SH-SY5Y (cell line): ENCODE measurements at regions not wholly inside any gene's neighbourhood (a gene's known extent, or its start where the extent isn't known, plus 50 kb on each side); places are given as distances from the start of the nearest gene placed in this dataset.

Experiments used
- GATA2 ChIP-seq: IDR thresholded peaks from 2 replicates; pipeline ENCODE4 v1.6.1; 2011; ENCODE audit warnings: mild to moderate bottlenecking, low read depth, low read length
- GATA3 ChIP-seq: IDR thresholded peaks from 2 replicates; pipeline ENCODE4 v1.6.1; 2011; ENCODE audit warnings: low read depth, mild to moderate bottlenecking, low read length, moderate library complexity

DNA sequence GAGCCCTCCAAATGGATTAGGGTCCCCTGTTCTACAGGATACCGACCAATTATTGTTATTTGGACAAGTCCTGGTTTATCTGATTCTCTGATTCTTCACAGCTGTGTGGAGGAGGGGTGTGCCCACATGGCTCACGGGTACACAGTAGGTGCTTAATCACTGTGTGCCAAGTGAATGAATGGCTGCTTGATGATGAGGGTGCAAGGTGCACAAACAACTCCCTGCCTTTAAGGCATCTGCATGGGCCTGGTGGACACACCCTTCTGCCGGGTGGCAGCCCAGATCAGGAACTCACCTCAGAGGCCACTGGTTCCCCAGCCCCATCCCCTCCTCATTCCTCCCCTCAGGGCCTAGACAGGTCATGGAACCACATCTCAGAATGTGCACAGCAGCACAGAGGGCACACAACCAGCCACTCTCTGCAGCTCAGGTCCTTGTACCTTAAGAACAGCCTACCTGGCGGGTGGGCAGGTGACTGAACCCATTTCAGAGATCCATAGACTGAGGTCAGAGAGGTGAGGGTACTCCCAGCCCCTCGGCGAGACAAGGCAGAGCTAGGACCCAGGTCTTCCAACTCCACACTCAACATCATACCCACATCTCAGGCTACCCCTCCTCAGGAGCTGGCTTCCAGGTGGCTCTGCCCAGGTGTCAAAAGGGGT lies 50.3 kb downstream of the SHANK2 start:
- TF ChIP-seq GATA2 (no peak), GATA3 (no peak)

DNA sequence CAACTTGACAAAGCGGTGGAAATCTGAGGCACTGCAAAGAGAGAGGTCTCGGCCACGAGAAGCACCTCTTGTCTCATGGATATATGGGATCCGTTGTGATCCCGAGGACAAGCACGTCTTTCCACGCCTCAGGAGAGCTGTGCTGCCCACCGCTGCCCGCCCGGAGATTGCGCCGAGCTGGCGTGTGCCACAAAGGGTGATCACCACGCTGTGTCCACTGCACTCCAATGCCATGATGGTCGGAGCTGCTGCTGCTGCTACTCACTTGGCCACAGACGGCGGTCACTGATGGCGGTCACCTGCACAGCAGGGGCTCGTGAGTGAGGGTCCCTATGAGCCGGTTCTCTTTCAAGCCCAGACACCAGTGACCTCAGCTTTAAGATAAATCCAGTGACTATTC lies 51.1 kb downstream of the SHANK2 start:
- TF ChIP-seq GATA2: no peak
- TF ChIP-seq GATA3: no peak

DNA sequence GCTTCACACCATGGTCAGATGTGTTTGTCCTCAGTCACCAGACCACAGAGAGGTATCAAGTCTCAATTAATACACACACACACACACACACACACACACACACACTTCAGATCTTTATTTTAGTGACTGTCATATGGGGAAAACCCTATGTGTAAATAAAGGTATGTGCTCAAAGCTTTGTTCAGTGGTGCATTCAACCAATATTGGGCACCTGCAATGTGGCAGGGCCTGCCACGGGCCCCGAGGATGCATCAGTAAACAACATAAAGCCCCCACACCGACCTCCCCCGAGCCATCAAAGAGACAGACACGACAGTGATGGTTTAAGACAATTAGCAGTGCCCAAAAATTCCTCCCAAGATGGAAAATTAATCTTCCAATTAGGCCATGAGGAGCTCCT lies 51.6 kb downstream of the SHANK2 start:
- TF ChIP-seq GATA3 (no peak), GATA2 (no peak)

DNA sequence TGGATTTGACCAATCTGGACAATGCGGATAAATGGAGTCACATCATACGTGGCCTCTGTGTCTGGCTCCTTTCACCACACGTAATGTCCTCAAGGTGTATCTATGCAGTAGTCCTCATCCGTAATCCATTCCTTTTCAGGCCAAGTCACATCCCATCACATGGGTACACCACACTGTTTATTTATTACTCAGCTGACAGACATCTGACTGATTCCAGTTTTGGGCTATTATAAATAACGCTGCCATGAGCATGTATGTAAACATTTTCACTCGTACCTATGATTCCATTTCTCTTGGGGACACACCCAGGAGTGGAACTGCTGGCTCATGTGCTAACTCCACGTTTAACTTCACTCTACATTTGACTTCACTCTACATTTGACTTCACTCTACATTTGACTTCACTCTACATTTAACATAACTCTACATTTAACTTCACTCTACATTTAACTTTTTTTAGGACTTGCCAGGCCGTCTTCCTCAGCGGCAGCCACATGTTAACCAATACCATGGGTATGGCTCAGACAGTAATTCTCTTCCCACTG lies 52.1 kb downstream of the SHANK2 start:
- no peak for TF ChIP-seq GATA3
- TF ChIP-seq GATA2: no peak

DNA sequence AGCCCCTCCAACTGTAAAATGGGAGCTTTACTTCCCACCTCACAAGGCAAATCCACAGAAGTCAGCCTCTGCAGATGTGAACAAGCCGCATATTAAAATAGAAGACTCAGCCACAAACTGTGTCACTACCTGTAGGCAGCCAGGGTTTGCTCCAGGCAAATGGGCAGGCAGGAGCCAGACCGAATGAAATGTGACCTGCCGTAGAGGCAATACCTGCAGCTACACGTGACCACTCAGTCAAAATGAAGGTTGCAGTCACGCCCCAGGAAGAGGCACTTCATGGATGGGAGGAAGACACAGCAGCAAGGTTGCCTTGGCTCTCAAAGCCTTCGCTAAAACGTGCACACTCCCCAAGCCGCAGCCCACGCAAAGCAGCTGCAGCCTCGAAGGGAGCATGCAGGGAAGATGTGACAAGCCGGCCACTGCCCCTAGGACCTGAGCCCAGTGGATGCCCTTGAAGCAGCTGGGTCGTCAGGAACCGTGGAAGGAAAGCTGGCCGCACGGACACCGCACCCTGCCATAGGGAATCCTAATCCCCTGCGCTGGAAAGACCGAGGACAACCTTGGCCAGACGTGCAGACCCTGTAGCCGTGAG lies 53.1 kb downstream of the SHANK2 start:
- no peak for TF ChIP-seq GATA3
- no peak for TF ChIP-seq GATA2

DNA sequence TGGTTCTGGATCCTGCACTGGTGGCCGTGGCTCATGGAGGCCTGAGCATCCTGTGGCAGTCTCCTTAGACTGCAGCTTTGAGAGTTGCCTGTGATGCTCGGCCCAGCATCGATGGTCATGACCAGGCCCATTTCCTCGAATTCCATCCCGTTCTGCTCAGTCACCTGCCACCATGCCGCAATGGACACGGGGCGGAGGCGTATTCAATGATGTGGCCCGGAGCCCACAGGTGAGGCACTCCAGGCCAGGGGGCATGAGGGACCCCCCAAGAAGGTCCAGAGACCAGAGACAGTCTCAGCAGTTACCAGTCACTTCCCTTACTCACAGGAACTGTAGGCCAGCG lies 53.6 kb downstream of the SHANK2 start:
- TF ChIP-seq GATA2: no peak
- TF ChIP-seq GATA3: no peak

DNA sequence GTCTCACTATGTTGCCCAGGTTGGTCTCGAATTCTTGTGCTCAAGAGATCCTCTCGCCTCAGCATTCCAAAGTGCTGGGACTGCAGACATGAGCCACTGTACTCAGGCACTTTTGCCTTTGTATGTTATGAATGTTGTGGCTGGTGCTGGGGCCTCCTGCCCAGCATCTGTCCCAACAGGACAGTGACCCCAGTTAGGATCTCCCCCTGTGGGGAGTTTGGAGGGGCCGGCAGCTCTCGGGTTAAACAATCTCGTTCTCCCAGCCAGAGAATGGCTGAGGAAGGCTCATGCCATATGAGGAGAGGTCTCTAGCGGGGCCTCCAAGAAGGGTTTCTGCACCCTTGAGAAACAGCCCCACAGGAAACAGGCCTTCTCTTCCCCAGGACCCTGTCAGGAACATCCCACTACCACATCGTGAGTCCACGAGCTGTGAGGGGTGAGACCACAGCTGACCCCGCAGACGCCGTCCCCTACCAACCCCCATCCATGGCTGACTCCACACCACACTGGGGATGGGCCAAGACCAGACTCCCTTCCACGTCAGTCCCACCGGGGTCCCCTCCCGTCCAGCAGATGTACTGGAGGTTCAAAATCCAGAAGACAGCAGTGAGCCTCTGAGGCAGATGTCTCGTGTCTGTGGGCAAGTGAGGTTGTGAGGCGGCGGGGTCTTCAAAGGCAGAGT lies 54.1 kb downstream of the SHANK2 start:
- TF ChIP-seq GATA3 (no peak), GATA2 (no peak)

- TF ChIP-seq GATA2: no peak
- no peak for TF ChIP-seq GATA3
These were observed 55.3 kb downstream of the SHANK2 start for GRCh38 chr11:71197096-71197495.

DNA sequence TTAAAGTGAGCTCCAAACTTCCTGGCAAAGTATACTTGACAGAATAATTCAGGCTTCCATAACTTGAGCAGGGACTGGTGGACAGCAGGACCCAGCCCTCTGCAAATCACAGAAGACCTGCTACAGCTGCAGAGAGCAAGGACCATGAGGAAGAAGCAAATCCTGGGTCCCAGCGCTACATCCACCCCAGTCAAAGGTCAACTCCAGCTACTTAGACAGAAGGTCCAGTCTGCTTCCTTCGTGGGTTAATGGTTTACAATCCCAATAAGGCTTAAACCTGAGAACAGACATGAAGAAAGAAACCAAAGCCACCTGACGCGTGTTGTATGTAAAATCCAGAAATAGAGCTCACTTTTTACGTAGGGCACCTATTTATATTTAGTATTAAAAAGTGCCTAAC lies 57.7 kb downstream of the SHANK2 start:
- no peak for TF ChIP-seq GATA2
- no peak for TF ChIP-seq GATA3

DNA sequence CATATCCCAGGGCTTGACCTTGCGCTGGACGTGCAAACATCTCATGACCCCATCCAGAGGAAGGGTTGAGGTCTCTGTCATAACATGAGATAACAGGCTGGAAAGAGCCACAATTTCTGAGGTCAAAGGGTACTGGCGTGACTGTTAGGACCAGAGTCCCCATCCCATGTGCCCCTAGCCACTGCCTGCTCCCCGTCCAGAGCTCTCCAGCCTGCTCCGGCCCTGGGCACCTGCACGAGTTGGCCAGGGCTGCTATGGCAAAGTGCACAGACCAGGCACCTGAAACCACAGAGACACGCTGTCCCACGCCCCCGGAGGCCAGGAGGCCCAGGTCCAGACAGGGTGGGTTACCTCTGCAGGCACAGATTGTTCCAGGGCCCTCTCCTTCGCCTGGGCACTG lies 58.9 kb downstream of the SHANK2 start:
- TF ChIP-seq GATA3: no peak

DNA sequence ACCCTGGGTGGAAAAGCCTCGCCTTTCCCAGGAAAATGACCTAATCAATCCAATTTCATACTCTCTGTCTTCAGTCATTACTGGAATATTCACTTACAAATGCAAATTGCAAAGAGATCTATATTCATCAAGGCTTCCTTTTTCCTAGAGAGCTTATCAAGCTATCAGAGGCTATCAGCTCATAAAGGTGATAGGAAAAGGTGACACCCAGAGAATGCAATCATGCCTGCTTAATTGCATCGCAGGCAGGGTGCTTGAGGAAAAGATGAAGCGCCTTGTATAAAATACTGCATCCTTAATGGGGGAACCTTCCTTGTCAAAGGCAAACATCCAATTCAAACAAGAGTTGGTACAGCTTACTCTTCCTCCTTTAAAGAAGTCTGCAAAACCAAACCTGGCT lies 59.7 kb downstream of the SHANK2 start:
- TF ChIP-seq GATA2 (no peak), GATA3 (no peak)

DNA sequence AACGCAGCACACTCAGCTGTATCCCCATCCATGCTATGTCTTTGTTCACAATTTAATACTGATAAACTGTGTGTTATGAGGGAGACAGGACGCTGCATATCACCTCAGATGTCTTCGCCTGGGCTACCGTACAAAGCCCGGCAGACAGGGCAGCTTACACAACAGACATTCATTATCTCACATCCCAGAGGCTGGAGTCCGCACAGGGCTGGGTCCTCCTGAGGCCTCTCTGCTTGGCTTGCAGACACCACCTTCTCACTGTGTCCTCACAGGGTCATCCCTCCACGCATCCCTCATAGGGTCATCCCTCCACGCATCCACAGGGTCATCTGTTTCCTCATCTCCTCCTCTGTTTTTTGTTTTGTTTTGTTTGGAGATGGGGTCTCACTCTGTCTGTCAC lies 61.2 kb downstream of the SHANK2 start:
- no peak for TF ChIP-seq GATA2
- TF ChIP-seq GATA3: no peak

DNA sequence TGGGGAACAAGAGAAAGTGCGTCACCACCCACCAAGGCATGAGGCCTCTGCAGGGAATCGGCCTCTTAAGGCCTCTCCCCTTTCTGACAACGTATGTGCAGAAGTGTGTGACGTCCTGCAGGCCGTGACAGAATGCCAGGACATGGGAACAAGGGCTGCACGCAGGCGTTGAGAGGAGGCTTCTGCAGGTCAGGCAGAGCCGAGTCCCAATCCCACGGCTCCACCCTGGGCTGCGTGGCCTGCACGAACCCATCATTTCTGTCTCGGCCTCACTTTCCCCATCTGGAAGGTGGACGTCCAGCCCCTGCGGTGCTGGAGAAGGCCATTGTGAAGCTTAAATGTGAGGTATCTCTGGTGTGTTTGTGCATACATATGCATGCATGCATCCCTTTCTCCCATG lies 61.8 kb downstream of the SHANK2 start:
- TF ChIP-seq GATA2 (no peak), GATA3 (no peak)

DNA sequence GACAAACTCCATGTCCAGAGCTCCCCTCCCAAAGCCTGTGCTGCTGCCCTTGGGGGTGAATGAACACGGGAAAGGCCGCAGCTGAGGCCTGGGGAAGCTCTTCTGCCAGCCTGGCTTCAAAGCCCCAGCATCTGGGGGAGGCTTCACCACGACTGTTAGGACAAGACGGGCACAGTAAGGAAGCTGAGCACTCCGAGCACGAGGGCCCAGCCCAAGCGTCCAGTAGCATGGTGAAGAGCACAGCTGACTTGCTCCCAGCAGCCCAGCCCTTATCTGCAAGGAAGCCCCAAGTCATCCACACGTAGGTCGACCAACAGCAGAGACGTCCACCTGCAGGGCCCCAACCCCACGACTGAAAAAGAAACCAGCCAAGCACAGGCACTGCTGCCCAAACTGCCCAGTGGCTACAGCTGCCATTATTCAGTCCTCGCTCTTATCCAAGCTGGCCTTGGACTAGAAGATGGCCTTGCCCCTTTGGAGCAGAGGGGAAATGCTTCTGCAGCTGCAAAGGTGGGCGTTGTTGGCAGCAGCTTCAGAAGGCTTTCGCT lies 62.5 kb downstream of the SHANK2 start:
- TF ChIP-seq GATA3 (no peak), GATA2 (no peak)

- no peak for TF ChIP-seq GATA2
- no peak for TF ChIP-seq GATA3
These were observed 63.2 kb downstream of the SHANK2 start for GRCh38 chr11:71188886-71189767.
